Ureter (tissue), 1 donor: ENCODE measurements at regions not wholly inside any gene's neighbourhood (a gene's known extent, or its start where the extent isn't known, plus 50 kb on each side); places are given as distances from the start of the nearest gene placed in this dataset.
"Not testable (repeated sequence)": the region's sequence is repeated elsewhere in the genome, so short reads cannot be mapped to it uniquely, and the experiment has no call there.

Experiments
- DNase-seq: peaks from one replicate; pipeline ENCODE4 v3.0.0-alpha.2; 2020; ENCODE audit warnings: low spot score
- donor health status: DM: yes; HTN: yes; CAD: no.

GRCh38 chr5:116892993-116893392, 318.4 kb upstream of the SEMA6A start:
- DNase-seq = no peak

DNA sequence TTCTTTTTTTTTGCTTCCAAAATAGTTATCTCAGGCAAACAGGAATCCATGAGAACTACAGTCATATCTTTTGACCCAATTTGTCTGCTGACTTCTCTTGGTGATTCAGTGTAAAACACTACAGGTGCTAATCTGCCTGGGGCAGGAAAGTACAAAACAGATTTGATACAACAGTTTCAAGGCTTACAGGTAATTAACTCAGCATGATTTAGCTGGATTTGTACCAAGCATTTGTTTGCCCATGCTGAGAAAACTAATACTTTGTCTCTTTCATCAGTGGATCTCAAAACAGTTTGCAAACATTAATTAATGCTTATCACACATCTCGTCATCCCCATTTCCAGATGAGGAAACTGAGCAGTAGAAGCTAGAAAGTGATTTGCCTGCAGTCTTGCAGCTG, 312.5 kb upstream of the SEMA6A start:
- DNase-seq = no peak

DNA sequence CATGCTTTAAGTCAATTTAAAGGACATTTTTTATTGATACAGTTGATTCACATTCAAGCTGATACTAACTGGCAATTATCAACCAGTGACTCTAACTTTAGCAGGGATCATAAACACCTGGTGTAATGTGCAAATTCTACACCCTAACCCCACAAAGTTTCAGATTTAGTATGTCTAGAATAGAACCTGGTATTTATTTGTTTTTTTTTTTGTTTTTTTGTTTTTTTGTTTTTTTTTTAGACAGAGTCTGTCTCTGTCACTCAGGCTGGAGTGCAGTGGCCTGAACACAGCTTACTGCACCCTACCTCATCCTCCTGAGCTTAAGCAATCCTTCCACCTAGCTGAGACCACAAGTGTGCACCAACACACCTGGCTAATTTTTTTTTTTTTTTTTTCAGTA, 311.2 kb upstream of the SEMA6A start:
- no peak for DNase-seq

DNA sequence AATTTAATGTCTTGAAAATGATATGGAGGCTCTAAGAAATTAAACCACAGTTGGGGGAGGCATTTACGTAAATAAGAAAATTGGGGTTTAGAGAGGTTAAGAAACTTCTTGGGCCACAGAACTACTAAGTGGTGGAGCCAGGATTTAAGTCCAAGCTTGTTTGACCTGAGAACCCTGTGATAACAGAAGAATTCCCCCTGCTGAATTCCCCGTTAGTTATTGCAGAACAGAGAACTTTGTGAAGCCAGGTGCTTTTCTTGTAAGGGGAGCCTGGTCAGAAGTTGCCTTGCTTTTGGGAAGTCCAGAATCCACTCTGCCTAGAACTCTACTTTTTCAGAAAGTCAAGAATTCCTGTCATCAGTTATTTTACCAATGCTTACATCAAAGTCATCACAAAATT, 309.3 kb upstream of the SEMA6A start:
- no peak for DNase-seq

- no peak for DNase-seq
Measured at GRCh38 chr5:116881921-116882531, 307.4 kb upstream of the SEMA6A start.

GRCh38 chr5:116880601-116881000, 306.0 kb upstream of the SEMA6A start:
- DNase-seq = no peak

DNA sequence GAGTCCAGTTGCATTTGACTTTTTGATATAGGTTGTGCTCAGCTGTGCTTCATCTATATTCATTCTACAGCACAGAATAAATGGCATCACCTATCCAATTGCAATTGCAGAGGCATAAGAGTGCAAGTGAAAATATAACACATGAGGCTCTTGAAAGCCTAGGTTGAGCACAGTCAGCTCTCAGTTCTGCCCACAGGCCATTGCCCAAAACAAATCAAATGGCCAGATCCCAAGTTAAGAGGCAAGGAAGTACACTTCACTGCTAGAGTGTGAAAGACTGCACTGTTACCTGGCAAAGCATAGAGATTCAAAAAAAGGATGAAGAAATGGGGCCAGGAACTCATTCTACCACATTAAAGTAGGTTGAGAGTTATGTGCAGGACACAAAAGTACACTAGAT, 305.5 kb upstream of the SEMA6A start:
- no peak for DNase-seq

GRCh38 chr5:116876240-116876840, 301.7 kb upstream of the SEMA6A start:
- no peak for DNase-seq

GRCh38 chr5:116872986-116873385, 298.4 kb upstream of the SEMA6A start:
- no peak for DNase-seq

DNA sequence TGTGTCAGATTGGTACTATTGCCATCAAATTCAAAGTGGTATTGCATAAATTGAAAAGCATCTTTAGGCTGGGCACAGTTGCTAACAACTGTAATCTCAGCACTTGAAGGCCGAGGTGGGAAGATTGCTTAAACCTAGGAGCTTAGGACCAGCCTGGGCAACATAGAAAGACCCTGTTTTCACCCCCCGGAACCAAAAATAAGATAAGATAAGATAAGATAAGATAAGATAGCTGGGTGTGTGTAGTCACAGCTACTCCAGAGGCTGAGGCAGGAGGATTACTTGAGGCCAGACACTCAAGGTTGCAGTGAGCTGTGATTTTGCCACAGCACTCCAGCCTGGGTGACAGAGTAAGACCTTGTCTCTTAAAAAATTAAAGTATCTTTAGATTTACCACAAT, 297.9 kb upstream of the SEMA6A start:
- no peak for DNase-seq

GRCh38 chr5:116867825-116868224, 293.2 kb upstream of the SEMA6A start:
- not testable (repeated sequence) for DNase-seq

DNA sequence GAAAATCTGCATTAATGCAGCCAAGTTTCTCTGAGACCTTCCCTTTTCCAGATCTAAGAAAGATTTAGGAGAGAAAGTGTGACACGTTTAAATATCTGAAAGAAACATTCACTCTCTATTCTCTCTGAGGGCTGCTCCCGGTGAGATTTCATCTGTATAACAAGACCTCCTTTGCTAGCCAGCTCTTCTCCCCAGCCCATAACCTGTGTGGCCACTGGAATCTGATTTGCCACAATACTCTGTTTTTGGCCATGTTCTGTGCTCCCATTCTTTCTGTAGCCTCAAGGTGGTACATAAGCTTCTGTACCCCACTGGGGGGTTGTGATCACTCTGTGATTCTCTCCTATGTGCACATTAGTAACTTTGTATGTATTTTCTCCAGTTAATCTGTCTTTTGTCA, 291.0 kb upstream of the SEMA6A start:
- no peak for DNase-seq

- no peak for DNase-seq
Measured at GRCh38 chr5:116864838-116865190, 290.2 kb upstream of the SEMA6A start.

DNA sequence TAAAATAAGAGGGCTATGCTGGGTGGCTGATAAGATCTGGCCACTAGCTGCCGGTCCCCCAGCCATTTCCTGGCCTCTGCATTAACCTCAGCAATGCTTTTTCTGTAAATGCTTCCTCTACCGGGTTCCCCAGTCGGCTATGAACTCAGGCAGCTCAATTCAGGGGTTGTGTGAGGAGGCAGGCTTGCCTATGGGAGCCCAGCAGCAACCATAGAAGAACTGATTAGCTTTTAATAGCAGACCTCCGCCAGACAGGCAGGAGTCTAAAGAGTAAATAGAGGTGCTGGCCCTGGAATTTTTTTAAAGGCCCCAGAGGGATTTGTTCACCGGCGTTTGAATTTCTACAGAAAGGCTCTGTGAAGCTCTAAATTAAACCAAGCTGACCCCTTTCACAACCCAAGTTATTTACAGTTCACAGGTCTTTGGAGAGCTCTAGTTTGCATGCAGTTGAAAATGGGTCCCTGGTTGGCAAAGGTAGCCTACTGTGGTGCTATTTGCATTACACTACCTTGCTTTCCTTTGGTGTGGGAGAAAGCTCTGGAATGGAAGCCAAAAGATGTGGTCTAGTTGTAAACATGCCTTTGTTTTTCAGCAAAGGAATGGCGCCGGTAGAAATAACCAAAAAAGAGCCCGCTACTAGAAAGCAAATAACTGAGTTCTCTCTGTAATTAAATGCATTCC, 289.7 kb upstream of the SEMA6A start:
- DNase-seq = no peak

GRCh38 chr5:116862632-116863455, 288.2 kb upstream of the SEMA6A start:
- DNase-seq = no peak

GRCh38 chr5:116861666-116862065, 287.0 kb upstream of the SEMA6A start:
- no peak for DNase-seq

DNA sequence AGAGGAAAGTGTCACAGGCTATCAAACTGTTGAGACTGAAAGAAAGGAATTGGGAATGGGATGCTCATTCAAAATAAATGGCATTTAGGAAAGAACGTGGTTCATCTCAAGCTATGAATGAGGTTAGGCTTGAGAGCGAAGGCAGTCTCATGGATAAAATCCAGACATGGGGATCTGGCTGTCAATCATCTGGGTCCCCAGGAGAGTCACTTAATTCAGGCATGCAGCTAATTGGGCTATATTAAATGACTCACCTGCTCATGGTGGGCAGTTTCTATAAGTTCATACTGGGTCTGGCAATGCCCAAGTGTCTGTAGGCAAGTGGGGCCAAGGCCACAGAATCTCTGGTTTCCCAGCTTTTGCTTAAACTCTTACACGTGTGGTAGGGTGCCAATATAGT, 286.5 kb upstream of the SEMA6A start:
- no peak for DNase-seq

DNA sequence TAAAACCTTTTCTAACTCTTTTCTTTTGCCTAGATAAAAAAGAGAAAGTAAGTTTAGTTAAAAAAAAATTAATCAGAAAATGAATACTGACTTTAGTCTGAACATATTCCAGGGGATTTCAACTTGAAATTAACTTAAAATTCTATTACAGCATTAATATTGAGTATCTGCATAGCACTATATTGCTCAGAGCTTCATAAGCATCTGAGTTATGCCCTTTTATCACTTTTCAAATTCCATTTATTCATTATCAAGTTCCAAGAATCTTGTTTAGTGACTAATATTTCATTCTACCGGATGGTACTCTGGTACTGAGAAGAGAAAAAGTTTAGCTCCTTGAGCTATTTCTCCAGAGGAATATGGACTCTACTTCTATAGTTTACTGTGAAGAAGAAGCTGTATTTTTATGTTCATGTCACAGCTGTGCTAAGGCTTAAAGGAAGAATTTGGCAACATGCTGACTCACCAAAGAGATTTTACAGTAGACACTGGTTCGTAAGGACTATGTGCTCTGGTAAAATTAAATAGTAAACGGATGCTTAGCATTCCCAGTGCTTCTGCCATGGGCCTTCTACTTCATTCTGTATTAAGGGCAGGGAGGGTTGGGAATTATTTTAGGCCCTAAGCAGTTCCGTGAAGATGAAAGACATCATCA, 285.2 kb upstream of the SEMA6A start:
- DNase-seq = no peak

DNA sequence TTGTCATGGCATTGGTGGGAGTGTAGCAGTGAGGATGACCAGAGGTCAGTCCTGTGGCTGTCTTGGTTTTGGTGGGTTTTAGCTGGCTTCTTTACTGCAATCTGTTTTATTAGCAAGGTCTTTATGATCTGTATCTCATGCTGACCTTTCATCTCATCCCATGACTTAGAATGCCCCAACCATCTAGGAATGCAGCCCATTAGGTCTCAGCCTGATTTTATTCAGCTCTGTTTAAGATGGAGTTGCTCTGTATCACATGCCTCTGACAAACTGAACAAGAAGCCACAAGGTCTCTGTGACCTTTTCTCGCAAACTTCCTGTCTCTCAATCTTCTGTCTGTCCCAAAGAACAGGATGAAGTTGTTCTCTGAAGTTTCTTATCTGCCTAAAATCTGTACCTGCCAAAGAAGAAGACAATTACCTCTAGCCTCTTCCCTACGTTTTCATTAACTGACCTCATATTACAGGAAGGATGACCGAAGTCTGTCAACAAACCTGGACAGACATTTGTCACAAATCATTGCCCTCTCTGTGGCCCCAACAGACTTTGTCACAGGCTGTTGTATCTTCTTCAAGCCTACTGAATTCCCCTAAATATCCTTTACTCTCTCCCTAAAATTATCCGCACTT, 284.2 kb upstream of the SEMA6A start:
- no peak for DNase-seq

DNA sequence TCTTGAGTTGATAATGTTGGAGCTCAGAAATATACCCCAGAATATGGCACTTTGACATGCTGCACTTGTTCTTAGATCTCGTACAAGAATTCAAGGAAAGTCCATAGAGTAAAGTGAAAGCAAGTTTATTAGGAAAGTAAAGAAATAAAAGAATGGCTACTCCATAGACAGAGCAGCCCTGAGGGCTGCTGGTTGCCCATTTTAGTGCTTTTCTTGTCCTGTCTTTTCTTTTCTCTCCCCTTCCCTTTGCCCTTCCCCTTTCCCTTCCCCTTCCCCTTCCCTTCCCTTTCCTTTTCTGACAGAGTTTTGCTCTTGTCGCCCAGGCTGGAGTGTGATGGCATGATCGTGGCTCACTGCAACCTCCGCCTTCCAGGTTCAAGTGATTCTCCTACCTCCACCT, 283.4 kb upstream of the SEMA6A start:
- not testable (repeated sequence) for DNase-seq

DNA sequence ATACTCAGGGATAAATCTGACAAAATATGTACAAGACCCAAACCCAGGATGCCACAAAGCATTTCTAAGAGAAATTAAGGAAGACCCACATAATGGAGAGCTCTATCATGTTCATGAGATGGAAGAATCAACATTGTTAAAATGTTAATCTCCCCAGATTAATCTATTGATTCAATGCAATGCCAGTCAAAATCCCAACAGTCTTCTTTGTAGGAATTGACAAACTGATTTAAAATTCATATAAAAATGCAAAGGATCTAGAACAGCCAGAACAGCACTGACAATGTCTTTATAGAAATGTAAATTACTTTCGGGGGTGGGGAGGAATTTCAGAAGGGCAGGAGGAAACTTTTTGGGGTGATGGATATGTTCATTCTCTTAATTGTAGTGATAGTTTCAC, 281.6 kb upstream of the SEMA6A start:
- DNase-seq = no peak

GRCh38 chr5:116853992-116854391, 279.4 kb upstream of the SEMA6A start:
- DNase-seq = no peak
